Erythroblast (primary cell): ENCODE measurements at regions not wholly inside any gene's neighbourhood (a gene's known extent, or its start where the extent isn't known, plus 50 kb on each side); places are given as distances from the start of the nearest gene placed in this dataset.
"Not testable (repeated sequence)": the region's sequence is repeated elsewhere in the genome, so short reads cannot be mapped to it uniquely, and the experiment has no call there.

Experiments
- DNase-seq, 2 experiments: peaks; one replicate each; lab custom pipeline; 2025; lab: John Stamatoyannopoulos, UW
- GATA1 ChIP-seq: IDR thresholded peaks from 2 replicates; pipeline ENCODE4 v1.6.1; 2011; ENCODE audit warnings: low read depth, mild to moderate bottlenecking, control low read depth, low read length, moderate library complexity
- POLR2A ChIP-seq: IDR thresholded peaks from 2 replicates; pipeline ENCODE4 v1.6.1; 2011; ENCODE audit warnings: mild to moderate bottlenecking, low read length

DNA sequence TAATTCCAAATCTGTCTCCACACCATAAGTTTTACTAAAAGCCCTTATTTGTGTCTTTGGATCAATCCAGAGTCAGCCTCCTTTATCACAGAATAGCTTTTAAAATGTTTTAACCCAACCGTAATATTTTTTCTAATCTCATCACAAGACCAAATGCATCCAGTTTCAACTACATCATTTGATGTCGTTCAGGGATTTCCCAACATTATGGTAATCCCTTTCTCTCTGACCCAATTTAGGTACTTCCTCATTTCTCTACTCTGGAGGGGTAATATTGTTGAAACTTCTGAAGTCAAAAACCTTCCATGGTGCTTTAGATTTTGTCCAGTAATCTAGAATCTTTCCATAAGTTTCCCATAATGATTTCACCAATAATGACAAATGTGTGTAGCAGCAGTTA, 596.8 kb downstream of the SOX5 start:
- TF ChIP-seq GATA1 (no peak), POLR2A (no peak)
- DNase-seq = no peak

DNA sequence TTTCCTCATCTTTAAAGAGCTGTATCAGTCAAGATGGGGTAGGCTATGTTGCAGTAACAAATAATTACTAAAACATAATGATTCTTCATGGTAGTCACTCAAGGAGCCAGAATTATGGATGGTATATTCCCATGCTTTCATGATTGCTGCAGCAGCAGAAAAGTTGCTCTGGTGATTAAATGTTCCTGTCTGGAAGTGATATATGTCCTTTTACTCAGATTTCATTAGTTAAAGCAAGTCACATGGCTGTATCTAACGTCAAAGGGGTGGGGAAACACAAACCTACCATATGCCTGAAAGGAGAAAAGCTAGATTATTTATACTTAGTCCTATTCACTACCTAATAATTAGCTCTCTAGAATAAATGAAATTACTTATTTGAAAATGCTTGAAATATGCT, 594.7 kb downstream of the SOX5 start:
- TF ChIP-seq POLR2A = no peak
- TF ChIP-seq GATA1 = no peak
- no peak for DNase-seq

DNA sequence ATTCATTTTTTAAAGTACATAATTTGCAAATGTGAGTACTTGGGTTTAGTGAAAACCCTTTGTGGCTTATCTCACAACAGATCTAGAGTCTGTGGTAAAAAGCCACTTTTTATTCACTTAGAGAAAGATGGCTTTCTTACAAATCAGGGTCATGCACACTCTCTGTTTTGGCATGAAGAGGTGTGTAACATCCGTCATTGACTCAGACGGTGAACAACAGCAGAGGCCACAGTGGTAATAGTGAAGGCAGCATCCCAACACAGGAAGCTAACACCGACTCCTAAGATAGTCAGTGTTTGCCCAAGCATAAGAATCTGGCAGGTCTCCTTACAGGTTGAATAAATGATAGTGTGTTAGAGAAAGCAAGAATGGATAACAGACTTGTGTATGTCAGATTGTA, 593.0 kb downstream of the SOX5 start:
- no peak for DNase-seq
- TF ChIP-seq GATA1 (no peak), POLR2A (no peak)

DNA sequence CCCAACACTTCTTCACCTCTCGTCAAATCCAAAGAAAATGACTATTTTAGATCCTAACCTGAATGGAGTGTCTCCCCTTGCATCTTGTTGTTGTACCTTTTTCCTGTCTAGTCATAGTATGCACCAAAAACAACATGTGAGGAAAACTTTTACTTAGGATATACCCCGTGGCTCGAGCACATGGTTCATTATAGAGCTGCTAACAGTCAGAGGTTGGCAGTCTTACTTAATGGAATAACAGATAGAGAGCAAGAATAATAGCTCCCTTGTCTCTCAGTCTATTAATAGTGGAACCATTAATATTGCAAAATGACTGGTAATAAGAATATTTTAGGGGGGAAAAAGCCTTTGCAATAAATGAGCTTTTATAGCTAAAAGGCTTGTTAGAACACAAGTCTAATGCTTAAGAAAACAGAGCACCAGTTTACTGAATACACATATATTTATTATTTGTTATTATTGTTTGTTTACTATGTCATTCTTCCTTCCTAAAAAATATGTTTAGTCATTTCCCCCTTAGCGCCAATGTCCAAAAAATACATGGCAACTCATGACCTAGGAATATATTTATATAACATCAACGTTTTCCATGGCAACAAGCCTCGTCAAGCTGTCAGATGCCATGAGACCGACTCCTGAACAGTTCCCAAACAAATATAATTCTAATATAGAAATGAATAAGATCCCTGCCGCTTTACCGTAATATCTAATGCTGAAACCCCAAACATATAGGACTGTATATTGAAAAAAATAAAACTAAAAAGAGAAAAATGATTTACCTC, 592.4 kb downstream of the SOX5 start:
- no peak for TF ChIP-seq POLR2A
- no peak for TF ChIP-seq GATA1
- DNase-seq = no peak

DNA sequence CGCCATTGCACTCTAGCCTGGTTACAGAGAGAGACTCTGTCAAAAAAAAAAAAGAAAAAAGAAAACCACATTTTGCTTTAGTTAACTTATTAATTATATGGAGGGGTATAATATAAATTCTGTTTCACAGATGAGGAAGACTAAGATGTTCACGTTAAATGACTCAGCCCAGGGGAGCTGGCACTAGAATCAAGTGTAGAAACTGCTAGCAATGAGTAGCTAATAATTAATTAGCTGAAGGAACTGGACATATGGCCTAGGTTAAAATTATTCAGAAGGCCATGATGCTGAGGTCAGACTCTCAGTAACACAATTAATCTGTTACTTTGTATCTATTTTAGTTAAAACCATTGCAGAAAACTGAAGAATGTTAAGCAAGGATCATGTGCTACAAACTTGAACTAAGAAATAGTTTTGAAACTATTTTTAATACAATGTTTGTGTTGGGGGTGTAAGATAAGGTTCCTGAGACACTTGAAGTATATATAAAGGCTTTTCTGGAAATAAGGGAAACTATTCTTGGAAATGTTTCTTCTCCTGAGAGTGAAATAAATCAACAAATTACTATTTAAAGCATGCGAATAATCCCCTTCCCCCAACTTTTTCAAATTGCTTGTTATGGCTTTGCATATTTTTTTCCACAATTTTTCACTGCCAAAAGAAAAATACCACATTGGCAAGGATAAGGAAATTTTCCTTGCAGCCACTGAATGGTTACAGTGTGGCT, 589.3 kb downstream of the SOX5 start:
- TF ChIP-seq POLR2A (no peak), GATA1 (no peak)
- DNase-seq = no peak

DNA sequence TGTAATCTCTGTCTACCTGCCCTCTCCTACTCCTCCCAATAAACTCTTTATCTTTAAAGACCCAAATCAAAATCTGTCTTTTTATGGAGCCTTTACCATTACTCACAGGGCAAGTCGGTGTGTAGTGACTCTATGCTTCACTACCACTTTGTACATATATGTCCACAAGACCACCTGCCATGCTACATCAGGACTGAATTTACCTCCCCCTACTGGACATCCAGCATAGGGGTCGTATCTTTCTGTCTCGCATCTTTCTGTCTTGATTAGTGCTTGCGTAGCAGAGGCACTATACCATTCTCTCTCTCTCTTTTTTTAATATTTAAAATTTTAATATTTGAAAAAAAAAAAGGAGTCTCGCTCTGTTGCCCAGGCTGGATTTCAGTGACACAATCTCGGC, 587.5 kb downstream of the SOX5 start:
- no peak for DNase-seq
- TF ChIP-seq GATA1 = no peak
- no peak for TF ChIP-seq POLR2A

DNA sequence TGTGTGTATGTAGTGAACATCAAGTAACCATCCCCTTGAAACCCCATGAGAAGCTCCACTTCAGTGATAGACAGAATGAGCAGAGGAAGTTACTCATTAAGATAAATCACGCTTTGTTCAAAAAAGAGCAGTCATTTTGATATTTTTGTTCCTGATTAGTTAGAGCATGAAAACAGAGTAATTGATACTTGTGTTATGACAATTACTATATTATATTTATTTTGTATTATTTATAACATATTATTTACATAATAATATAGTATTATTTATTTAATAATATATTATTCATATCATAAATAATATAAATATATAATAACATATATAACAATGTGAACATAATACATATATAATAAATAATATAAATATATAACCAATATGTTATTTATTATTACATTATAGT, 580.9 kb downstream of the SOX5 start:
- TF ChIP-seq POLR2A (no peak), GATA1 (no peak)
- no peak for DNase-seq

DNA sequence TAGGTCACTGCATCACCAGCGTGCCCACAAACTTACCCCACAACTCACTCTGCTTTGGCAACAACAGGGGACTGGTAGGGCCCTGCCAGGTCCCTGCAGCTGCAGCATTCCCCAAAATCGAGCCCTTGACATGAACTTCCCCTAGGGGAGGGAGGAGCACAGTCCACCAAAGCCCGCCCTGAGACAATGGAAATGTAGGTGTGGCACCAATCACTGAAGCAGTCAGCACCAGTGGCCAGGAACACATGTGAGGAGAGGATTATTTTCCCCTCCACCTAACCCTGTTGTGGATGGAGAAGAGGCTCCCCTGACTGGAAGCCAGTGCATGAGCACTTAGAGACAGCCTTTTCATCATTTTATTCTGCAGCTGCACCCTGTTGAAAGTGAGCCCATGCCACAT, 573.8 kb downstream of the SOX5 start:
- TF ChIP-seq GATA1 (no peak), POLR2A (no peak)
- no peak for DNase-seq

DNA sequence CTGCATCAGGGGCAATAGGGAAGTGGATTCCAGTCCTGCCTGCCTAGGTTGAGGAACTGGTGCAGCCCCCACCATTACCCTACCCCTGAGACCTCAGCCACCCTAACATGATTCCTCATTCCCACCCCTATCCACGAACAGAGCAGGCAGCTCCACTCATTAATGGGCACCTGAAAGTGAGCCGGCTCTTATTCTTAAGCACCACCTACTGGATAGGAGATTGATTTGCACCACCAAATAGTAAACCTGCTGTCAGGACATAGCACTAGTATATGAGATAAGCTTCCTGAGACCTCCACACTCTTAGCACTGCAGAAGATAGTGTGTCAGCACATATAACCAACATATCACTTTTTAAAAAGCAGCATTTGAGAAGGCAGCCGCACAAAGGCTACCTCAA, 573.2 kb downstream of the SOX5 start:
- DNase-seq = no peak
- TF ChIP-seq POLR2A (no peak), GATA1 (no peak)

DNA sequence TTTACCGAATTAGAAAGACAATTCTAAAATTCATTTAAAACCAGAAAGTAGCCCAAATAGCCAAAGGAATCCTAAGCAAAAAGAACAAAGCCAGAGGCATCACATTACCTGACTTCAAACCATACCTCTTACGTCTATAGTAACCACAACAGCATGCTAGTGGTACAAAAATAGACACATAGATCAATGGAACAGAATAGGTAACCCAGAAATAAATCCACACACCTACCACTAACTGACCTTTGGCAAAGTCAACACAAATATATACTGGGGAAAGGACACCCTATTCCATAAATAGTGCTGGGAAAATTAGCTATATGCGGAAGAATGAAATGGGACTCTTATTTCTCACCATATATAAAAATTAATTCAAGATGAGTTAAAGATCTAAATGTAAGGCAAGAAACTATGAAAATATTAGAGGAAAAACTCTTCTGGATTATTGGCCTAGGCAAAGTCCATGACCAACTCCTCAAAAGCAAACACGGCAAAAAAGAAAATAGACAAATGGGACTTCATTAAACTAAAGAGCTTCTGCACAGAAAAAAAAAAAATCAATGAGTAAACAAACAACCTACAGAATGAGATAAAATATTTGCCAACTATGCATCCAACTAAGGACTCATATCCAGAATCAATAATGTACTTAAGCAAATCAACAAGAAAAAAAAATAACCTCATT, 568.9 kb downstream of the SOX5 start:
- DNase-seq = no peak
- TF ChIP-seq POLR2A (no peak), GATA1 (no peak)

DNA sequence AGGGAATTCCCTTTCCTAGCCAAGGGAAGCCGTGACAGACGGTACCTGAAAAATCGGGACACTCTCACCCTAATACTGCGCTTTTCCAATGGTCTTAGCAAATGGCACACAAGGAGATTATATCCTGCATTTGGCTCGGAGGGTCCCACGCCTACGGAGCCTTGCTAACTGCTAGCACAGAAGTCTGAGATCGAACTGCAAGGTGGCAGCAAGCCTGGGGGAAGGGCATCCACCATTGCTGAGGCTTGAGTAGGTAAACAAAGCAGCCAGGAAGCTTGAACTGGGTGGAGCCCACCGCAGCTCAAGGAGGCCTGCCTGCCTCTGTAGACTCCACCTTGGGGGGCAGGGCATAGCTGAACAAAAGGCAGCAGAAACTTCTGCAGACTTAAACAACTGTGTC, 560.6 kb downstream of the SOX5 start:
- DNase-seq = not testable (repeated sequence)

DNA sequence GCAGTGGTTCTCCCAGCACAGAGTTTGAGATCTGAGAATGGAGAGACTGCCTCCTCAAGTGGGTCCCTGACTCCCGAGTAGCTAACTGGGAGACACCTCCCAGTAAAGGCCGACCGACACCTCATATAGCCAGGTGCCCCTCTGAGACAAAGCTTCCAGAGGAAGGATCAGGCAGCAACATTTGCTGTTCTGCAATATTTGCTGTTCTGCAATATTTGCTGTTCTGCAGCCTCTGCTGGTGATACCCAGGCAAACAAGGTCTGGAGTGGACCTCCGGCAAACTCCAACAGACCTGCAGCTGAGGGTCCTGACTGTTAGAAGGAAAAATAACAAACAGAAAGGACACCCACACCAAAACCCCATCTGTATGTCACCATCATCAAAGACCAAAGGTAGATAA, 560.2 kb downstream of the SOX5 start:
- not testable (repeated sequence) for DNase-seq

DNA sequence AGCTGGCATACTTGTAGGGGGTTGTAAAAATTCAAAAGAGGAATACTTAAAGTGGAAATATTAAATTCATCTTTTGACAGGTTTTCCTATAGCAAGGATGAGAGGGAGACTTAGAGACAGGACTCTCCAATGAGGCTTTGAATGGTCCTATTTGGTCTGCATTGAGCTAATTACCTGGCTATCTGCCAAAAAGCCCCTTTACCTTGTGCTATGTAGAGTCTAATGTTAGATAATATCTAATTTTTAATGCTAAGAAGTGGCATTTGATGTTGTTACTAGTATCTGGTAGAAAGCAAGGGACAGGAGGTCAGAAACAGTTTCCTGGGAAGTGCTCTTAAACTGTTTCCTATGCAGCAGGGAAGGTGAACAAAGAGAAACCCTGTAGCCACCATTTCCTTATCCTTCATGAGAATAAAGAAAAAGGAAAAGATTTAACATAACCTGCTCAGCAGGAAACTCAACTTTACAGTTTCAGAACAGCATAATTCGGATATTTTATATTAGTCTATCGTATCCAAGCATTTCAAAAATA, 550.0 kb downstream of the SOX5 start:
- no peak for DNase-seq
- TF ChIP-seq POLR2A = no peak
- no peak for TF ChIP-seq GATA1

DNA sequence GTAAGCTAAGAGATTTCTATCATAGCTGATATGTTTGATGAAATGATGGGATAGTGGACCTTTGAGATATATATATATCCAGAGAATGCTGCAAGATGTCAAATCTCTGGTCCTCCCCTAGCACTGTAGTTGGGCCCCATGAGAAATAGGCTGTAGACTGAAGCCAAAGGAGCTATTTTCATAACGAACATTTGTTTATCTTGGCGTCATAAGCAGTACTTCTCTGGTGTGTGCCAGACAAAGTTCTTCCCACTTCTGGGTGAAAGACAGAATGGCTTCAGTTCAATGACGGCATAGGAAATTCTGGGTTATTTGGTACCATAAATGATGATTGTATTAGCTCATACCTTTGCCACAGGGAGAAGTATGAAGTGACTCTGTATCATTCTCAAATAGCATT, 534.3 kb downstream of the SOX5 start:
- TF ChIP-seq GATA1 (no peak), POLR2A (no peak)
- no peak for DNase-seq
